ENCODE measurements at regions not wholly inside any gene's neighbourhood (a gene's known extent, or its start where the extent isn't known, plus 50 kb on each side); places are given as distances from the start of the nearest gene placed in this dataset.
"Not testable (repeated sequence)": the region's sequence is repeated elsewhere in the genome, so short reads cannot be mapped to it uniquely, and the experiment has no call there.

- Histone ChIP-seq H3K4me3 (peak overlapping the region; percentile 14; the same call in 1 of the 3 replicates), H3K4me2 (peak overlapping the region; percentile 45), H3K27ac (peak overlapping the region; percentile 77 to 86)
- TF ChIP-seq JUN (IDR thresholded peaks at IDR 0.05) = peak; percentile 89
- not testable (repeated sequence) for H3K9me3 ChIP-seq, FAIRE-seq, H3K4me1 ChIP-seq
- ChIA-PET CTCF (interaction anchor here (0.9 kb wide), 1 partner anchor 646 kb away, joined by 4 read pairs; no protein-coding TSS in a partner anchor), POLR2A (interaction anchor here (1.0 to 3.1 kb wide), 6 partner anchors 10 to 70 kb away, joined by 5 to 35 read pairs (median 12); a partner anchor contains a TSS)
- peak in 1 of 2 experiments; percentile 58 for DNase-seq (ENCODE audit: low read depth in 1 of 2, low spot score in 1 of 2)
- WGBS (ENCODE audit: missing lambda C conversion rate) = 65% methylated on average over 26 of the region's 31 CpGs
- peak; percentile 88 to 95 for ATAC-seq
Measured at GRCh38 chr6:27823714-27824210, 88.4 kb downstream of the OR2B2 start.

DNA sequence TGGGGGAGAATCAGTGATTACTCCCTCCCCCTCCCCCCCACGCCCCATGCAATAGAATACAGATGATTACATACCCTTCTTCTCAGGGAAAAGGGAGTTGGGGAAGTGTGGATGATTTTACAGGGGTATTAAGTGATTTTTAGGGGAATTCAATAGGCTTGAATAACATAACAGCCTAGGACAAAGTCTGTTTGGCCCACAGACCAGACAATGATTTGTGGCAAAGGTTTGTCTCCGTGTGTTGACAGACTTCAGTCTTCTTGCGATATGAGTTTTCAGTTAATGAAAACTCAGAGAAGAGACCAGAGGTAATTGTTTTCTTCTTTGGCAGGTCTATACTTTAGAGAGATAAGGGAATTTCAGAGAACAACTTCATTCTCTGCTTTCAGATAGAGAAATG lies 95.3 kb downstream of the OR2B2 start:
- peaks cover 17% of the 10 kb centered on the region; the same call in 1 of the 3 replicates for H3K4me1 ChIP-seq
- no peaks in the 10 kb centered on the region for H3K9me3 ChIP-seq
- no peak for ATAC-seq
- no peak for FAIRE-seq
- CTCF ChIA-PET = interaction anchor here (6.8 kb wide), 1 partner anchor 79 kb away, joined by 40 read pairs; no protein-coding TSS in a partner anchor
- POLR2A ChIA-PET = interaction anchor here (1.0 kb wide), 1 partner anchor 76 kb away, joined by 4 read pairs; a partner anchor contains a TSS
- WGBS (ENCODE audit: missing lambda C conversion rate) = 65% methylated on average over 3 of the region's 3 CpGs
- no peak overlapping the region for H3K4me3 ChIP-seq
- no peak for TF ChIP-seq HOXB13 (CRISPR knock-in tag; IDR thresholded peaks at IDR 0.05; ENCODE audit: low read depth)
- TF ChIP-seq NPAS2 (CRISPR knock-in tag; IDR thresholded peaks at IDR 0.05; ENCODE audit: borderline replicate concordance) = no peak
- no peak for TF ChIP-seq TFCP2L1 (CRISPR knock-in tag; IDR thresholded peaks at IDR 0.05)
- TF ChIP-seq HEYL (CRISPR knock-in tag; IDR thresholded peaks at IDR 0.05) = no peak
- TF ChIP-seq RNF2 (IDR thresholded peaks at IDR 0.05; ENCODE audit: borderline replicate concordance, low read depth) = no peak
- no peak for TF ChIP-seq ATOH8 (CRISPR knock-in tag; IDR thresholded peaks at IDR 0.05; ENCODE audit: low read depth)
- no peak for TF ChIP-seq EP300 (IDR thresholded peaks at IDR 0.05)
- H3K27ac ChIP-seq = peak overlapping the region; percentile 77 to 81
- no peak overlapping the region for H3K4me2 ChIP-seq
- DNase-seq (ENCODE audit: low read depth in 1 of 2, low spot score in 1 of 2) = no peak

DNA sequence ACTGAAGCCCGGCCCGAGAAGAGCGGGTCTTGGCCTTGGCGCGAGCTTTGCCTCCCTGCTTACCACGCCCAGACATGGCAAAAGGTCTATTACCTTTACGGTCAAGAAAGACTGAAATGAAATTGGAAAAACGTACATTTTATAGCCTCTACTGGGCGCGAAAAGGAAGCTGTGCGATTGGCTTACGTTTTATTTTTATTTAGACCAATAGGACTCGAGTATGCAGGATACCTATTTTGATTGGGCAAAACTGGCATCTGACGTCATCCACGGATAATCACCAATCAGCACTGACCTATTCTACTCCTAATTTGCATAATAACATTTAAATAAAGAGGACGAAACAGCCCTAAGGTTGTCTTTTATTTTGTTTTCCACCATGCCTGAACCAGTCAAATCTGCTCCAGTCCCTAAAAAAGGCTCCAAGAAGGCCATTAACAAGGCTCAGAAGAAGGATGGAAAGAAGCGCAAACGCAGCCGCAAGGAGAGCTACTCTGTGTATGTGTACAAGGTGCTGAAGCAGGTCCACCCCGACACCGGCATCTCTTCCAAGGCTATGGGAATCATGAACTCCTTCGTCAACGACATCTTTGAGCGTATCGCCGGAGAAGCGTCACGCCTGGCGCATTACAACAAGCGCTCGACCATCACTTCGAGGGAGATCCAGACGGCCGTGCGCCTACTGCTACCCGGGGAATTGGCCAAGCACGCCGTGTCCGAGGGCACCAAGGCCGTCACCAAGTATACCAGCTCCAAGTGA lies 97.4 kb downstream of the OR2B2 start:
- FAIRE-seq = no peak
- Histone ChIP-seq H3K4me2 (peak overlapping the region; percentile 77), H3K27ac (peak overlapping the region; percentile 81 to 91), H3K9me3 (no peaks in the 10 kb centered on the region), H3K4me1 (peaks cover 25% of the 10 kb centered on the region; the same call in 2 of the 3 replicates), H3K4me3 (peak overlapping the region; percentile 40)
- peak in 1 of 2 experiments; percentile 93 for DNase-seq (ENCODE audit: low read depth in 1 of 2, low spot score in 1 of 2)
- ATAC-seq = peak; percentile 65 to 72
- POLR2A ChIA-PET = interaction anchor here (0.6 to 2.3 kb wide), 9 partner anchors 9 to 1691 kb away, joined by 3 to 29 read pairs (median 5); a partner anchor contains a TSS
- TF ChIP-seq PHF8 (IDR thresholded peaks at IDR 0.05; ENCODE audit: borderline replicate concordance, low read depth) (no peak), NPAS2 (CRISPR knock-in tag; IDR thresholded peaks at IDR 0.05; ENCODE audit: borderline replicate concordance) (no peak), JUN (IDR thresholded peaks at IDR 0.05) (peak in 1 of 2 experiments; percentile 51; a peak in 4 of 5 replicates), ZC3H11A (IDR thresholded peaks at IDR 0.05) (no peak), CHD2 (IDR thresholded peaks at IDR 0.05; ENCODE audit: low read length, partially characterized antibody) (no peak), MAX (IDR thresholded peaks at IDR 0.05) (peak; percentile 27; the same call in 1 of the 2 replicates), CBX8 (IDR thresholded peaks at IDR 0.05) (no peak), RARB (CRISPR knock-in tag; IDR thresholded peaks at IDR 0.05) (no peak), HEYL (CRISPR knock-in tag; IDR thresholded peaks at IDR 0.05) (no peak), ESRRA (IDR thresholded peaks at IDR 0.05; ENCODE audit: borderline replicate concordance, low read length) (no peak), MAFK (IDR thresholded peaks at IDR 0.05; ENCODE audit: partially characterized antibody) (no peak), POLR2A (IDR thresholded peaks at IDR 0.05; ENCODE audit: low read length) (peak; percentile 50), HDAC2 (IDR thresholded peaks at IDR 0.05) (no peak), CHD4 (IDR thresholded peaks at IDR 0.05; ENCODE audit: borderline replicate concordance) (no peak), TFCP2L1 (CRISPR knock-in tag; IDR thresholded peaks at IDR 0.05) (no peak)
- TF ChIP-seq, protein P1, sequence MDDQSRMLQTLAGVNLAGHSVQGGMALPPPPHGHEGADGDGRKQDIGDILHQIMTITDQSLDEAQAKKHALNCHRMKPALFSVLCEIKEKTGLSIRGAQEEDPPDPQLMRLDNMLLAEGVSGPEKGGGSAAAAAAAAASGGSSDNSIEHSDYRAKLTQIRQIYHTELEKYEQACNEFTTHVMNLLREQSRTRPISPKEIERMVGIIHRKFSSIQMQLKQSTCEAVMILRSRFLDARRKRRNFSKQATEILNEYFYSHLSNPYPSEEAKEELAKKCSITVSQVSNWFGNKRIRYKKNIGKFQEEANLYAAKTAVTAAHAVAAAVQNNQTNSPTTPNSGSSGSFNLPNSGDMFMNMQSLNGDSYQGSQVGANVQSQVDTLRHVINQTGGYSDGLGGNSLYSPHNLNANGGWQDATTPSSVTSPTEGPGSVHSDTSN (IDR thresholded peaks at IDR 0.05) = no peak
- CTCF ChIA-PET = interaction anchor here (0.9 to 1.3 kb wide), 2 partner anchors 78 to 80 kb away, joined by 3 read pairs; a partner anchor contains a TSS
- WGBS (ENCODE audit: missing lambda C conversion rate) = 50% methylated on average over 37 of the region's 40 CpGs

DNA sequence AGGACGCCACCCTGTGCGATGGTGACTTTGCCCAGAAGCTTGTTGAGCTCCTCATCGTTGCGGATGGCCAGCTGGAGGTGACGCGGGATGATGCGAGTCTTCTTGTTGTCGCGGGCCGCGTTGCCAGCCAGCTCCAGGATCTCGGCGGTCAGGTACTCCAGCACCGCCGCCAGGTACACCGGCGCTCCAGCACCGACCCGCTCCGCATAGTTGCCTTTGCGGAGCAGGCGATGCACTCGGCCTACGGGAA lies 97.9 kb downstream of the OR2B2 start:
- ATAC-seq = peak; percentile 21 to 22; a peak in 4 of 6 replicates
- CTCF ChIA-PET = interaction anchor here (0.9 to 1.3 kb wide), 2 partner anchors 79 to 81 kb away, joined by 3 read pairs; a partner anchor contains a TSS

More for the DNA sequence above, 97.9 kb downstream of the OR2B2 start:
- not testable (repeated sequence) for DNase-seq (ENCODE audit: low read depth in 1 of 2, low spot score in 1 of 2); FAIRE-seq; H3K9me3 ChIP-seq
- H3K4me2 ChIP-seq = peak overlapping the region; percentile 70
- H3K27ac ChIP-seq = peak overlapping the region; percentile 82 to 83; a peak in 5 of 6 replicates
- H3K4me3 ChIP-seq = peak overlapping the region; percentile 32; the same call in 2 of the 3 replicates
- POLR2A ChIA-PET = interaction anchor here (1.1 to 2.3 kb wide), 7 partner anchors 10 to 1690 kb away, joined by 4 to 29 read pairs (median 8); a partner anchor contains a TSS
- peaks cover 25% of the 10 kb centered on the region; the same call in 2 of the 3 replicates for H3K4me1 ChIP-seq
- 25% methylated on average over 2 of the region's 24 CpGs for WGBS (ENCODE audit: missing lambda C conversion rate)
